Dermis microvascular lymphatic vessel endothelial cell (primary cell): ENCODE measurements at regions not wholly inside any gene's neighbourhood (a gene's known extent, or its start where the extent isn't known, plus 50 kb on each side); places are given as distances from the start of the nearest gene placed in this dataset.

Experiments
- DNase-seq, 2 donors: peaks; one replicate each; pipeline versions ENCODE4 v3.0.0 to v3.0.0-alpha.2; 2010; ENCODE audit warnings: low read depth in 2 of 2

DNA sequence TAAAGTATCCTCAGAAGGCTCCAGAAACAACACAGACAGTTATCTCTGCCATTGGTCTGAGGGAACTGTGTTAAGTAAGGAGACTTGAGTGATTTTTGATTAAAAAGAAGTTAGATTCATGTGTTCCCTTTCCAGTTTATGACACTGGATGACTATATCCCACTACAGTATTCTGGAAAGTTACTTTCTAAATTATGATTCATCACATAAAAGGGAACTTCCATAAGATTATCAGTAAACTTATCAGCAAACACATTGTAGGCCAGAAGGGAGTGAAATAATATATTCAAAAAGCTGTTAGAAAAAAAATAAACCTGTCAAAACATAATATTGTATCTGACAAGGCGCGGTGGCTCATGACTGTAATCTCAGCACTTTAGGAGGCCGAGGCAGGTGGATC is 700.0 kb downstream of the SLITRK6 start:
- no peak for DNase-seq

DNA sequence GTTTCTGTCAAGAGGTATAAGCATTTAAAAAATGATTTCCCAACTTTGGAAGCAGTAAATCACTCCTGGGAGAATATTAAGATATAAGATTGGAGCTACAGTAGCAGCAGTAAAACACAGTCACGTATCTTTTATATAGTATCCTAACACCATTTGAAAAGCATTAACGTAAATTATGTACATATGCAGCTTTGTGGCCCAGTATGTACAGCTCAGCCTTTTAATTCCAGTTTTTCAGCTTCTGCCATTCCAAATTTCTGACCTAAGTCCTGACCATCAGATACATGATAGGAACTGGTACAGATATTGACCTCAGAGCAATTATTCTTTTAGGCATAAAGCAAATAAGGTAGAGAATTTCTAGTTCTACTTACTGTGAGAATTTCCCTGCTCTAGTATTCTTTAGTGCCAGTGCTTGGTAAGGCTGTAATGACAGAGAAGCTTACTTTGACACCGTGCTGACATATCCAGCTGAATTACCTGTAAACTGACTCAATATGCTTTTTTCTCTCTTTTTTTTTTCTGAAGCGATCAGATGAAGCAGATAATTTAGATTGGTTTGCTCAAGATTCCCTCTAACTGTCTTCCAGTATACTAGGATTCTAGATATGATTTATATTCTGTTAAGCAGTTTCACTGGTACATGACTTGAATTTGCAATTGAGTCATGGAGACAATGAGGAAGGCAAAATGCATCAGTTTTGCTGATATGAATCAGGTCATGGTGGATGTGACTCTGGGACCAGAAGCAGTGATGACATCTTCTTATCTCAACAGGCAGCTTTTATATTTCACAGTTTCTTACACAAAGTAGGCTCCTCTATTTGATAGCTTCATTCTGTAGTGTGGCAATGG is 703.6 kb downstream of the SLITRK6 start:
- DNase-seq: no peak

DNA sequence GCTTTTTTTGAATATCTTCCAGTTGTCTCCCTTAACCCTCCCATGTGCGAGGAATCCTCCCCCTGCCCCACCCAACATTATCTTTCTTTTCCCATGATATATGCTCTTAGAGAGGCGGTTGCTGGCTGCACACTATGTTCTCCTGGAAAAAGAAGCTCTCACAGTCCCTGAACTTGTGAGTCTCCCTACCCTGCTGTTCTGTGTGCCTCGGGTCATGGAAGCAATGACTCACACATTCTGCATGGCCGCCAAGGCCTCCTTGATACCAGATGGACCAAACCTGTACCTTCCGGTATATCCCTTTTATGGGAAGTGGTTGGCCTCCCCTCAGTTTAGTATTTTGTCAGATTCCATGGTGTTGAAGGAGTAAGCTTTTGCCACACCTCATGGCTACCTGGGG is 705.4 kb downstream of the SLITRK6 start:
- DNase-seq: no peak

DNA sequence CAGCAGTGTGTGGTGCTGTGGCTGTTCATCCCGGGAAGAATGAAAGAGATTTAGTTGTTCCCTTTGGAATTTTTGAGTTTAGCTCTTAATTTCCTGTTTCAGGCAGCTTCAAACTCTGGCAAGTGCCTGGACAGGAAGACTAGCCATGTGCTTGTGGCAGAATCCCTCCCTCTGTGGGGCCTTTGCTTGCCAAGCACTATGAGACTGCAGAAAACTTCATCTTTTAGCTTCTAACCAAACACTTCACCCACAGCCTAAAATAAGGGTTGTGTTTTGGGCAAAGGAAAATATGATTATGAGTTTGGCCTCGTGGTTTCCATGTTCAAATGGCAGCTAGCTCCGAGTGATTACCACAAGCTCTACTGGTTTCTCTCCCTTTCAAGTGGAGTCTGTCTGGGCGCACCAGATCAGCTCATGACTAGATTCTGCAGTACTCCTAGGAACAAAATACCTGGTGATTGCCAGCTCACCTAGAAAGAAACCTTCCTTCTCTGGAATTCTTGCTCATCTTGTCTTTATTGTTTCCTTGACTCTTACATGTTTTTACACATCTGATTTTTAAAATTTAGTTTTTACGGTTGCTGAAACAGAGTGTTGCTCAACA is 707.5 kb downstream of the SLITRK6 start:
- DNase-seq: no peak

DNA sequence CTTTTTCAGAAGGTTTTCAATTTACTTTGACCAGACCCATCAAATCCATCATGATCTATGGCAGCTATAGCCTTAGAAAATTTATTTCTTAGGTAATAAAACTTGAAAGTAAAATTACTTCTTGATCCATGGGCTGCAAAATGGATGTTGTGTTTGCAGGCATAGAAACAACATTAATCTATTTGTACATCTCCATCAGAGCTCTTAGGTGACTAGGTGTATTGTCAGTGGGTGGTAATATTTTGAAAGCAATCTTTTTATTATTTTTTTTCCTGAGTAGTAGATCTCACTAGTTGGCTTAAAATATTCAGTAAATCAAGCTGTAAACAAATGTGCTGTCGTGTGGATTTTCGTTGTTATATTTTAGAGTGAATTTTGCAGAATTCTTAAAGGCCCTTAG is 710.0 kb downstream of the SLITRK6 start:
- no peak for DNase-seq

DNA sequence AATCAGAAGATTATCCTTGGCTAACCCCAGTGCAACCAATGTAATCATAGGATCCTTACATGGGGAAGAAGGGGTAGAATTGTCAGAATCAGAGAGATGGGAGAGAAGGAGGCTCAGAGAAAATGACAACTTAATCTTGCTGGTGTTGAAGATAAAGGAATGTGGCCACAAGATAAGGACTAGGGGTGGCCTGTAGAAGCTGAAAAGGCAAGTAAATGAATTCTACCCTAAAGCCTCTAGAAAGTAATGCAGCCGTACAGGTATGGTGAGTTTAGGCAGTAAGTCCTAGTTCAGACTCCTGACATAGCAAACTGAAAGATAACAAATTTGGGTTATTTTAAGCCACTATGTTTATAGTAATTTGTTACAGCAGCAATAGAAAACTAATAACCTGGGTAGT is 718.5 kb downstream of the SLITRK6 start:
- no peak for DNase-seq

DNA sequence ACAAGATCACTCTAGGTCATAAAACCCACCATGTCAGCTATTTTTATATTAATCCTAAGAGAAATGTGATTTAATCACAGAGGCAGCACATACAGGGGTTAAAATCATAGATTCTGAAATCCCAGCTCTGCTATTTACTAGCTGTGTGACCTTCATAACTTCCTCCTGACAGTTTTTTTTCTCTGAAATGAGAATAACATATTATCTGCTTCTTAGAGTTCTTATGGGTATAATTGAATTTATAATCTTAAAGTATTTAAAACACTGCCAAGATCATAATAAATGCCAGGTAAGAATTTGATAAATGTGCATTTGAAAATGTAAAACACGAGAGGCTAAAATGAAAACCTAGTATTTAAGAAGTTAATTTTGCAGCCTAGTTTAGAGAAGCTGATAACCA is 722.9 kb downstream of the SLITRK6 start:
- no peak for DNase-seq

DNA sequence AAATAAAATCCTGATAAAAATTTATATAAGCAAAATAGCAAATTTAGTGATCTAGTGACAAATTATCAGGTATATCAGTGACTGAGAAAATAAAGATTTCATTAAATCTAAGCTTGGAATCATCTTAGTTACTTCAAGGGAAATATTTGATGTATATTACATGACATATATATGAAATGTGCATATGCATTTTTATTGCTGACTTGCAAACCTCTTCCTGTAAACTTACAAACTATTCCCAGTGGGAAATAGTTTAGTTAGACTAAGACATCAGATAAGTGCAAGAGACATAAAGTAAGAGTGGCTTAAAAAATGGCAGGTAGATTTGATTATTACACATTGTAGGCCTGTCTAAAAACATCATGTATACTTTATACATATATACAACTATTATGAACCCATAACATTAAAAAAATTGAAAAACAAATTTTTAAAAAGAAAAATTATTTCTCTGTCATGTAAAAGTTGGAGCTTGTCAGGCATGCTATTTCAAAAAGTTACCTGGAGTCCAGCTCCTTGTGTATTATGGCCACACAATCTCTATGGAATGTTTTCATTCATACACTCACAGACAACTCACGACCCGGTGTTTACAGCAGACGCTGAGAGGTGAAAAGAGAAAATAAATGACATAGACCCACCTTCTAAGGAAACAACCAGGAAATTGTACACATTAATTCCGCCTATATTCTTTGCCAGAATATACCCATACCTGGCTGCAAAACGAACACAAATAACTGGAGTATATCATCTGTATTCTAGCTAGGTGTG is 724.5 kb downstream of the SLITRK6 start:
- DNase-seq: no peak

DNA sequence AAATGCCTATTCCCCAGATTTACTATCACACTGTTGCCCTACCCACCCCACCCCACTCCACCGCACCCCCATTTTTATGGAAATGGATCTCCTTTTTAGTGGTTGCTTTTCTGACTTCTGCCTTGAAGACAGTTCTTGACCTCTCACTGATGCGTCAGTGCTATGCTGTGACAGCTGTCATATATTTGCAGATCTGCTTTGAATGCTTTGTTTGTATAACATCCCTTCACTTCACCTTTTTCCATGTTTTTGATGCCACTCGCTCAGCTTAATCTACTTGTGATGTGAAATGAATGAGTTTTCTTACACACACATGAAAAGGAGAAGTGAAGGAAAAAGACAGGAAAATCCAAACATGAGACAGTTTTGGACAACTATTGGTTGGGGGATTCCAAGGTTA is 731.0 kb downstream of the SLITRK6 start:
- DNase-seq: no peak

DNA sequence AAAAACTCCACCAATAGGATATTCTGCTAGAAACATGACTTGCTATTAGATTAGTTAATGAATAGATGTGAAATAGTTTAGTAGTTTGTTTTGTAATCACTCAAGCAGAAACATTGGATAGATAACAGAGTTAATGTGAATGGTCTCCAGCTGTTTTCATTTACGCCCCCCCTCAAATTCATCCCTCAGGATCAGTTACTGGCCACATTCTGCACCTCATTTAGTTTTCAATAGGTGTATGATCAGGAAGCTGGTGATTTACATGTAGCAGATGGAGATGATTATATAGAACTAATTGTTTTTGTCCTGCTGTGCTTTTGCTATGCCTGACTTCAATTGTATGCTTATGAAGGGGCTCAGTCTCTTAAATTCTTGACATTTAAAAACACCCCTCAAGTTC is 759.0 kb downstream of the SLITRK6 start:
- no peak for DNase-seq

DNA sequence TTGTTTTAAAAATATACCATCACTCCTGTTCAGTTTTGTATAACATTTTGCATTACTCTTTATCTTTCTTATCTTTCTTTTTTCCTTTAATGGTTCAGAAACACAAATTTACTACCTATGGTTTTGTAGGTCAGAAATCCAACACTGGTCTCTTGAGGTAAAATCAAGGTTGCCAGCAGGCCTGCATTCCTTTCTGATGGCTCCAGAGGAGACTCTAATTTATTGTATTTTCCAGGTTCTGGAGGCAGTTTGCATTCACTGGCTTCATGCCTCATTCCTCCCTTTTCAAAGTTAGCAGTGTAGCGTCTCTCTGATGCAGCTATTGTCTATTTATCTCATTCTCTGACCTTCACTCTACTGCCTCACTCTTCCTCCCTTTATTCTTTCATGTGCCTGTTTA is 767.4 kb downstream of the SLITRK6 start:
- no peak for DNase-seq

DNA sequence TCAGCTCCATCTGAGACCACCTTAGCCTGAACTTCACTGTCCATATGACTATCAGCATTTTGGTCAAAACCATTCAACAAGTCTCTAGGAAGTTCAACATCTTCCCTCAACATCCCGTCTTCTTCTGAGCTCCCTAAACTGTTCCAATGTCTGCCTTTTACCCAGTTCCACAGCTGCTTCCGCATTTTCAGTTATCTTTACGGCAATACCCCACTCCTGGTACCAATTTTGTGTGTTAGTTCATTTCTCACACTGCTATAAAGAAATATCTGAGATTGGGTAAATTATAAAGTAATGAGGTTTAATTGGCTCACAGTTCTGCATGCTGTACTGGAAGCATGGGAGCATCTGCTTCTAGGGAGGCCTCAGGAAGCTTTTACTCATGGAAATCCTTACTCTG is 771.2 kb downstream of the SLITRK6 start:
- DNase-seq: no peak

DNA sequence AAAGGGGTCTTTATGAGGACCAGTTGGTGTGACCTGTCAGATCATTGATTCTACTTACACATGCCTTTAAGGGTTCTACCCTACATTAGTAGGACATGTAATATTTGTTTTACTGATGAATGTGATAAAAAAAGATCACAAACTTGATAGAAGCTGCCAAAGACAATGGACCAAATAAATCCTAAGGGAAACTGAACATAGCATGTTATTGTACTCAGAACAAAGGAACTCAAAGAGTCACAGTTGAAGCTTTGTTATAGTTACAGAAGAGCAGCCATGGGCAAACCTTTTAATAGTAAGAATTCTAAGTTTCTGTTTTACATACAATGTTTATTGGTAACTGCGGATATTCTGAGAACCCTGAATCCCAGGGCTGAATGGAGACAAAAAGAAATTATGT is 780.1 kb downstream of the SLITRK6 start:
- no peak for DNase-seq

DNA sequence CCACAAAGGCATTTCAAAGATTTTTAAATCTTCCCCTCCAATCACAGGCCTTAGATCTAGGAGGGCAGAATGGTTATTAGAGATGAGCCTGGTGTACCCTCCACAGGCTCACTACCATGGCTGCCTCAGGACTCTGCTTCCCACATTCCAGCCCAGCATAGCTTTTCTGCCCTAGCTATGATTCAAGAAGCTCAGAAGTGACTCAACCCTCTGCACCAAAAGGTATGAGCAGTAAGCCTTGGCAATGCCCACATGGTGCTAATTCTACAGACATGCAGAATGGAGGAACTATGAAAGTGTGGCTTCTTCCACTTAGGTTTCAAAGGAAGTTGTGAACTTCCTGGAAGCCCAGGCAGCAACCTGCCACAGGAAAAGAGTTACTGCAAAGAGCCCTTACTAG is 786.2 kb downstream of the SLITRK6 start:
- DNase-seq: no peak

DNA sequence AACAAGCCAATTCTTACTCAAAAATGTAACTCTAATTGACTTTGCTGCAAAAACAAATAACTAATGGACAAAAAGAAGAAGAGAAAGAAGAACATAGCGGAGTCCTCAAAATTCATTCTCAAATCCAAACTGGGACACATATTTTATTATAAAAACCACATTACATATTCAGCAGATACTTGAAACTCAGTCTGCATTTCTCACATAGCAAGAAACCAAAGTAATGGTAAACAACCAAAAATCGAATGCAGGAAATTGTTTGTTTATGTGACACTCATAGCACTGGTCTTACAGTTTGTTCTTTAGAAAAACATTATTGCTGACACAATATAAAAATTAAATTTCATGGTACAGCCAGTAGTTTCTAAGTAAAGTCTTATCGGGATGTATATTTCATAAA is 789.8 kb downstream of the SLITRK6 start:
- no peak for DNase-seq

DNA sequence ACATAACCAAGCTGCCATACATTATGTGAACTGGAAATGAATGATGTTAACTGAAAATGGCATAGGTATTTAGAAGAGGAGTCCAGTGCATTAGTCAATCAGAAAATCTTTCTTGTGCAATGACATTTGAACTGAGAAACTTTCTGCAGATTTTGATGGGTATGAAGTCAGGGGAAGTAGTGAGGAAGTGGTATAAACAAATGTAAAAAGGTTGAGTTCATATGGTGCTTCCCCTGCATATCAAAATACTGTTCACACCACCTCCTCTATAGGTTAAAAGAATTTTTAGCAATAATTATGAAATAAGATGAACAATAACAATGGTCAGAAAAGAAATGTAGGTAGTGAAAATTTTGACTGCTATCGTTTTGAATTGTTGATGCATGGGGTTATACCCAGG is 800.0 kb downstream of the SLITRK6 start:
- no peak for DNase-seq

DNA sequence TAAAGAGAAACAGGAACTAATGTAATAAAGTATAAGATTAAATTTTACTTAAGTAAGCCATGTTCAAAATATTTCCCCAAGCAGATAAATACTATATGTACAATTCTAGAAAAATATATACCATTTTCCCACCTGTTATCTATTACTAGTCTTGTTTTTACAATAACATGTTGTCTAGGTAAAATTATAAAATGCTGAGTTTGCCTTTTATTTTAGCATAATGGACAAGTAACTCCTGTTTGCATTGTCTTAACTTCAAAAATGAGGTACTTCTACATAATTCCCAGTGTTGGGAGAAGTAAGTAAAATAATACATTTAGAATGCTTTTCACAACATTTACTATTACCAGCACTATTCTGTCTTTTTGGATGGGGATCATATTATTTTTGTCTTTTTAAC is 800.5 kb downstream of the SLITRK6 start:
- no peak for DNase-seq

DNA sequence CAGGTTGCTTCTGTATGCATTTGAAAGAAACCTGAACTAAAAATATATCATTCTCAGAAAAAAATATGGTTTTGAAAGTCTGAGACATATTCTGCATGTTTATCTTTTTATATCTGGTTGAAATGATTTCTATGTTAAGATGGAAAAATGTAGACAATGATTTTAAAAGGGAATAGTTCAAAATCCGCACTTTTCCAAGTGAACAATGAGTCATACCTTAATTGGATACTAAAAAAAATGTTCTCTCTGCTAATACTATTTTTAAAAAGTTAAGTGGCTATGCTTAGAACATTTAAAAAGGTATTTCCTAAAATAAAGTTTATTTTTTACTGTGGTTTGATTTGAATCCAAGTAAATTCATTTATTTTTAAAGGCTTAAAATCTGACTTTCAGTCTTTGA is 801.4 kb downstream of the SLITRK6 start:
- no peak for DNase-seq

DNA sequence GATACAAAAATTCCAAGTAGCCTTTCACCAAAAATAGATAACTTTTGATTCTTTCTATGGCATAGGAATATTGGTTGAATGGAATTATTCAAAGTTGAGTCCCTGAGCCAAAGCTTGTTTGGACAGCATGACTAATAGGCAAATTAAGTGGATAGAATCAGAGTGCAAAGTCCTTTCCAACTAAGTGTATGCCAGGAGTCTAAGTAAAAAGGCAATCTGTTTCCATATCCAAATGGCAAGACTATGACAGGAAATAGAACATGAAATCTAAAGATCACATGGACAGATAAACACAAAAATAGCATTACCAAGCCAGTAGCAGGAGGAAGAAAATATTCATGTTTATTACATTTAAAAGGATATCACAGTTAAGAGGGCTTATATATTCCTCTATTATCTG is 804.6 kb downstream of the SLITRK6 start:
- no peak for DNase-seq

DNA sequence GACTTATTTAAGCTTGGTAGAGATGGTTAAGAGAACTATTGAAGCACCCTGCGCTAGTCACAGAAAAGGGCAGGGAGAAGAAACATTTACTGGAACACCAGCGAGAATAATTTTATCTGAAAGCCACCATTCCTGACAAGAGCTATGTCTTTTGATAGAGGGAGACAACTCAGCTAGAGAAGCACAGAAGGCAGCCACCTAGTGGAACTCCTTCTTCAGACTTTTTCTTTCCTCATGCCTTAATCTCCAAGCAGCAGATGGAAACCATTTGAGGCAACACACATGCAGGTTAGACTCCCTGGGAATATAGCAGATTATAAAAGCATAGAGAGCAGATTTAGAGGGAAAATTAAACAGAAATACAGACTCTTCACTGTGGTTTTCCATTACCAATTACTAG is 813.4 kb downstream of the SLITRK6 start:
- no peak for DNase-seq

DNA sequence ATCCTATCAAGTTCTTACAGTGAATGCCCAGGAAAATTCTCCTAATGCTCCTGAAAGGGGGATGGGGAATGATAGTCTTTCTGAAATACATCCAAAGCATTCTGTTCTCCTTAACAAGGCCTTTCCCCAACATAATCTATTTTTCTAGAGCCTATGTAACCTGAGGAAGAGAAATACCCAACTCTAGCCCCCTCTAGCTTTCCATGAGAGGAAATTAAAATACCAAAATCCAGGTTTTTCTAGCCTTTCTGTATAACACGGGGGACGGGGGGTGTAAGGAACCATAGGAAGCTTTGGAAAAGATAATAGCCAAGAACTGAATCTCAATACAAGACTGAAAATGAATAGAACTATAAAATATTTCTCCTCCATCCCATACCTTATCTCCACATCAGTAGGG is 815.9 kb downstream of the SLITRK6 start:
- no peak for DNase-seq

DNA sequence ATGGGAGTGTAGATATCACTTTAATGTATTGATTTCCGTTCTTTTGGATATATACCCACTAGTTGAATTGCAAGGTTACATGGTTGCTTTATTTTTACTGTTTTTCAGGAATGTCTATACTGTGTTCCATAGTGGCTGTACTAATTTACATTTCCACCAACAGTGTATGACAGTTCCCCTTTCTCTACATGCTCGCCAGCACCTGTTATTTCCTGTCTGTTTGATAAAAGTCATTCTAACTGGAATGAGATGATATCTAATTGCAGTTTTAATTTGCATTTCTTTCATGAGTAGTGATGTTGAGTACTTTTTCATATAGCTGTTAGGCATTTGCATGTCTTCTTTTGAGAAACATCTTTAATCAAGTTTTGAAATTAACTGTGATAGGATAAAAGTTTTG is 818.6 kb downstream of the SLITRK6 start:
- no peak for DNase-seq

DNA sequence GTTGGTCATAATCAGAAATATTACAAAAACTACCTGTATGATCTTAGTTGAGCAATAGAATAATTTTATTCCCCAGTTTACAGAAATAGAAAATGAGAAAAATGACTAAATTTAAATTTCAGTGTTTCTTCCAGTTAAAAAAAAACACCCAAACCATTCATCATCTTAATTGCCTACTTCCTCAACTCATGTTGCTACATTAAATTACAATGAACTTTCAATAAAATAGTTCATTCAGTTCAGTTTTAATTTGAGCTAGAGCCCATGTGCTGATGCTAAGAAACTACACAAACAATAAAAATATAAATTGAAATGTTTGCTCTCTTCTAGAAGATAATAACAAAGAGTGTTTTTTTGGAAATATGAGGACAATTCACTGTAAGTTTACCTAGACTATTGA is 820.4 kb downstream of the SLITRK6 start:
- DNase-seq: no peak
